Body of pancreas (tissue), 4 donors: ENCODE measurements at regions not wholly inside any gene's neighbourhood (a gene's known extent, or its start where the extent isn't known, plus 50 kb on each side); places are given as distances from the start of the nearest gene placed in this dataset.

Source experiments
- CTCF ChIP-seq, 7 experiments: fragments of 450-650 bp in 4 of 7; fragments of 200-600 bp in 3 of 7; sonication (generic) in 3 of 7; IDR thresholded peaks; one replicate each; pipeline ENCODE4 v1.5.1; 2016 to 2019; ENCODE audit warnings: antibody characterized with exemption in 7 of 7
- POLR2A ChIP-seq, 3 donors: fragments of 450-650 bp; IDR thresholded peaks; one replicate each; pipeline ENCODE4 v1.6.1; 2016; ENCODE audit warnings: antibody characterized with exemption in 3 of 3, mild to moderate bottlenecking in 2 of 3

GRCh38 chr15:29424118-29424517 is 154.5 kb upstream of the NSMCE3 start:
- TF ChIP-seq CTCF (IDR thresholded peaks at IDR 0.05) (no peak), POLR2A (IDR thresholded peaks at IDR 0.05) (no peak)
